Mucosa of rectum (tissue), 2 donors: ENCODE measurements at regions not wholly inside any gene's neighbourhood (a gene's known extent, or its start where the extent isn't known, plus 50 kb on each side); places are given as distances from the start of the nearest gene placed in this dataset.

ENCODE experiments used
- H3K27ac ChIP-seq, 2 donors: one replicate each; pipeline ENCODE4 v1.7.0; 2013; ENCODE audit warnings: inconsistent platforms in 2 of 2, low read depth in 2 of 2, low read length in 2 of 2
- H3K27me3 ChIP-seq, 2 donors: one replicate each; pipeline ENCODE4 v1.7.0; 2013; ENCODE audit warnings: low read length in 2 of 2; ENCODE audit not compliant: control insufficient read depth in 2 of 2, insufficient read depth in 2 of 2
- H3K36me3 ChIP-seq, 2 donors: one replicate each; pipeline ENCODE4 v1.7.0; 2013; ENCODE audit warnings: low read length in 2 of 2; ENCODE audit not compliant: control insufficient read depth in 2 of 2, insufficient read depth in 2 of 2
- H3K4me1 ChIP-seq, 2 donors: one replicate each; pipeline ENCODE4 v1.7.0; 2013; ENCODE audit warnings: low read length in 2 of 2, mild to moderate bottlenecking in 1 of 2; ENCODE audit not compliant: control insufficient read depth in 2 of 2, insufficient read depth in 2 of 2
- H3K4me3 ChIP-seq, 2 donors: one replicate each; pipeline ENCODE4 v1.7.0; 2013; ENCODE audit warnings: low read length in 2 of 2
- H3K9ac ChIP-seq, 2 donors: one replicate each; pipeline ENCODE4 v1.7.0; 2013; ENCODE audit warnings: low read length in 2 of 2, low read depth in 1 of 2, mild to moderate bottlenecking in 1 of 2
- H3K9me3 ChIP-seq, 2 donors: one replicate each; pipeline ENCODE4 v1.7.0; 2013; ENCODE audit warnings: low read length in 2 of 2; ENCODE audit not compliant: control insufficient read depth in 2 of 2
- donor health status: healthy.
- donor health status: Normal muscosa, but diverticular disease.

GRCh38 chr4:22268350-22269025 lies 247.4 kb downstream of the ADGRA3 start:
- Histone ChIP-seq H3K27me3 (no peaks in the 10 kb centered on the region), H3K9ac (no peak overlapping the region), H3K9me3 (no peaks in the 10 kb centered on the region), H3K36me3 (no peaks in the 10 kb centered on the region), H3K4me1 (no peaks in the 10 kb centered on the region), H3K27ac (no peak overlapping the region), H3K4me3 (no peak overlapping the region)

- Histone ChIP-seq H3K9ac (no peak overlapping the region), H3K9me3 (no peaks in the 10 kb centered on the region)
Observed at GRCh38 chr4:22264261-22264660, 251.6 kb downstream of the ADGRA3 start.

GRCh38 chr4:22253431-22253830 lies 262.4 kb downstream of the ADGRA3 start:
- Histone ChIP-seq H3K9me3 (no peaks in the 10 kb centered on the region), H3K27me3 (no peaks in the 10 kb centered on the region), H3K27ac (no peak overlapping the region), H3K36me3 (no peaks in the 10 kb centered on the region), H3K4me3 (no peak overlapping the region), H3K4me1 (no peaks in the 10 kb centered on the region), H3K9ac (no peak overlapping the region)

More at GRCh38 chr4:22264261-22264660, 251.6 kb downstream of the ADGRA3 start:
- H3K36me3 ChIP-seq = no peaks in the 10 kb centered on the region
- H3K4me3 ChIP-seq = no peak overlapping the region
- no peaks in the 10 kb centered on the region for H3K27me3 ChIP-seq
- no peak overlapping the region for H3K27ac ChIP-seq
- H3K4me1 ChIP-seq = no peaks in the 10 kb centered on the region

GRCh38 chr4:22246847-22247246 lies 269.0 kb downstream of the ADGRA3 start:
- Histone ChIP-seq H3K4me1 (no peaks in the 10 kb centered on the region), H3K36me3 (no peaks in the 10 kb centered on the region), H3K4me3 (no peak overlapping the region), H3K27me3 (no peaks in the 10 kb centered on the region), H3K9me3 (no peaks in the 10 kb centered on the region), H3K9ac (no peak overlapping the region), H3K27ac (no peak overlapping the region)

GRCh38 chr4:22245294-22245693 lies 270.6 kb downstream of the ADGRA3 start:
- Histone ChIP-seq H3K4me1 (peaks cover 0 to 4% of the 10 kb centered on the region in 2 donors), H3K9me3 (no peaks in the 10 kb centered on the region), H3K9ac (no peak overlapping the region), H3K4me3 (no peak overlapping the region), H3K27me3 (no peaks in the 10 kb centered on the region), H3K27ac (no peak overlapping the region), H3K36me3 (no peaks in the 10 kb centered on the region)

GRCh38 chr4:22241415-22241814 lies 274.5 kb downstream of the ADGRA3 start:
- H3K27ac ChIP-seq = no peak overlapping the region
- H3K27me3 ChIP-seq = no peaks in the 10 kb centered on the region
- H3K4me1 ChIP-seq = peaks cover 2 to 9% of the 10 kb centered on the region in 2 donors
- H3K4me3 ChIP-seq = no peak overlapping the region
- H3K36me3 ChIP-seq = no peaks in the 10 kb centered on the region
- no peak overlapping the region for H3K9ac ChIP-seq
- H3K9me3 ChIP-seq = no peaks in the 10 kb centered on the region

GRCh38 chr4:22240814-22241213 lies 275.1 kb downstream of the ADGRA3 start:
- H3K4me1 ChIP-seq = peaks cover 2 to 9% of the 10 kb centered on the region in 2 donors
- H3K27ac ChIP-seq = no peak overlapping the region
- H3K36me3 ChIP-seq = no peaks in the 10 kb centered on the region
- no peak overlapping the region for H3K9ac ChIP-seq
- no peaks in the 10 kb centered on the region for H3K9me3 ChIP-seq
- H3K4me3 ChIP-seq = no peak overlapping the region
- H3K27me3 ChIP-seq = no peaks in the 10 kb centered on the region

GRCh38 chr4:22238742-22239141 lies 277.1 kb downstream of the ADGRA3 start:
- H3K4me1 ChIP-seq = peaks cover 2 to 9% of the 10 kb centered on the region in 2 donors
- H3K9ac ChIP-seq = peak overlapping the region; percentile 42 to 63
- H3K36me3 ChIP-seq = no peaks in the 10 kb centered on the region
- H3K9me3 ChIP-seq = no peaks in the 10 kb centered on the region
- no peaks in the 10 kb centered on the region for H3K27me3 ChIP-seq
- peak overlapping the region; percentile 62 to 76 for H3K4me3 ChIP-seq
- H3K27ac ChIP-seq = peak overlapping the region; percentile 71 to 81

- H3K9me3 ChIP-seq = no peaks in the 10 kb centered on the region
- H3K27ac ChIP-seq = peak overlapping the region; percentile 71 to 81
- peaks cover 2 to 9% of the 10 kb centered on the region in 2 donors for H3K4me1 ChIP-seq
- peak overlapping the region; percentile 42 to 63 for H3K9ac ChIP-seq
- H3K4me3 ChIP-seq = peak overlapping the region; percentile 62 to 76
- no peaks in the 10 kb centered on the region for H3K27me3 ChIP-seq
- H3K36me3 ChIP-seq = no peaks in the 10 kb centered on the region
Observed at GRCh38 chr4:22237846-22238494, 277.9 kb downstream of the ADGRA3 start.

- Histone ChIP-seq H3K36me3 (no peaks in the 10 kb centered on the region), H3K4me1 (peaks cover 2 to 9% of the 10 kb centered on the region in 2 donors), H3K27me3 (no peaks in the 10 kb centered on the region), H3K9ac (peak overlapping the region in 1 of 2 donors; percentile 4), H3K9me3 (no peaks in the 10 kb centered on the region), H3K4me3 (peak overlapping the region; percentile 62 to 76), H3K27ac (peak overlapping the region; percentile 71 to 81)
Observed at GRCh38 chr4:22237155-22237751, 278.6 kb downstream of the ADGRA3 start.
